ENCODE measurements at regions not wholly inside any gene's neighbourhood (a gene's known extent, or its start where the extent isn't known, plus 50 kb on each side); places are given as distances from the start of the nearest gene placed in this dataset.

GRCh38 chr2:57539761-57540160 lies 506.8 kb upstream of the VRK2 start:
- no peak for DNase-seq

GRCh38 chr2:57542081-57542480 lies 504.5 kb upstream of the VRK2 start:
- no peak for DNase-seq

- DNase-seq: no peak
Measured at GRCh38 chr2:57543211-57543610, 503.4 kb upstream of the VRK2 start.

GRCh38 chr2:57544624-57545023 lies 502.0 kb upstream of the VRK2 start:
- no peak for DNase-seq

- no peak for DNase-seq
Measured at GRCh38 chr2:57546478-57546877, 500.1 kb upstream of the VRK2 start.

GRCh38 chr2:57549642-57550102 lies 496.9 kb upstream of the VRK2 start:
- DNase-seq: no peak

GRCh38 chr2:57550912-57551311 lies 495.7 kb upstream of the VRK2 start:
- DNase-seq: no peak

- DNase-seq: no peak
Measured at GRCh38 chr2:57552885-57553284, 493.7 kb upstream of the VRK2 start.

- DNase-seq: no peak
Measured at GRCh38 chr2:57554348-57554747, 492.3 kb upstream of the VRK2 start.

- no peak for DNase-seq
Measured at GRCh38 chr2:57558312-57558711, 488.3 kb upstream of the VRK2 start.

GRCh38 chr2:57562495-57562894 lies 484.1 kb upstream of the VRK2 start:
- no peak for DNase-seq

- no peak for DNase-seq
Measured at GRCh38 chr2:57563015-57563414, 483.6 kb upstream of the VRK2 start.

- no peak for DNase-seq
Measured at GRCh38 chr2:57567245-57567644, 479.4 kb upstream of the VRK2 start.

GRCh38 chr2:57569396-57569795 lies 477.2 kb upstream of the VRK2 start:
- no peak for DNase-seq

GRCh38 chr2:57570961-57571360 lies 475.6 kb upstream of the VRK2 start:
- no peak for DNase-seq

GRCh38 chr2:57575700-57576268 lies 470.8 kb upstream of the VRK2 start:
- no peak for DNase-seq

- DNase-seq: no peak
Measured at GRCh38 chr2:57576983-57577382, 469.6 kb upstream of the VRK2 start.

GRCh38 chr2:57597940-57598339 lies 448.7 kb upstream of the VRK2 start:
- DNase-seq: no peak

GRCh38 chr2:57598551-57598950 lies 448.1 kb upstream of the VRK2 start:
- no peak for DNase-seq

- DNase-seq: no peak
Measured at GRCh38 chr2:57602733-57603132, 443.9 kb upstream of the VRK2 start.

- DNase-seq: no peak
Measured at GRCh38 chr2:57614988-57615387, 431.6 kb upstream of the VRK2 start.

GRCh38 chr2:57615855-57616556 lies 430.6 kb upstream of the VRK2 start:
- DNase-seq: no peak

- DNase-seq: no peak
Measured at GRCh38 chr2:57617318-57617717, 429.3 kb upstream of the VRK2 start.

GRCh38 chr2:57621122-57621663 lies 425.4 kb upstream of the VRK2 start:
- DNase-seq: no peak

- no peak for DNase-seq
Measured at GRCh38 chr2:57622009-57622408, 424.6 kb upstream of the VRK2 start.
